ENCODE measurements at regions not wholly inside any gene's neighbourhood (a gene's known extent, or its start where the extent isn't known, plus 50 kb on each side); places are given as distances from the start of the nearest gene placed in this dataset.

GRCh38 chr11:41935241-41935640 lies 475.8 kb upstream of the LRRC4C start:
- no peaks in the 10 kb centered on the region for H3K27me3 ChIP-seq
- no peak overlapping the region for H3K27ac ChIP-seq
- intact Hi-C loops (cut with DNase I) = no loop called here
- no peak for ATAC-seq
- no peaks in the 10 kb centered on the region for H3K9me3 ChIP-seq
- no peak for DNase-seq
- no peak overlapping the region for H3K4me3 ChIP-seq
- H3K36me3 ChIP-seq = no peaks in the 10 kb centered on the region
- TF ChIP-seq, protein P1, sequence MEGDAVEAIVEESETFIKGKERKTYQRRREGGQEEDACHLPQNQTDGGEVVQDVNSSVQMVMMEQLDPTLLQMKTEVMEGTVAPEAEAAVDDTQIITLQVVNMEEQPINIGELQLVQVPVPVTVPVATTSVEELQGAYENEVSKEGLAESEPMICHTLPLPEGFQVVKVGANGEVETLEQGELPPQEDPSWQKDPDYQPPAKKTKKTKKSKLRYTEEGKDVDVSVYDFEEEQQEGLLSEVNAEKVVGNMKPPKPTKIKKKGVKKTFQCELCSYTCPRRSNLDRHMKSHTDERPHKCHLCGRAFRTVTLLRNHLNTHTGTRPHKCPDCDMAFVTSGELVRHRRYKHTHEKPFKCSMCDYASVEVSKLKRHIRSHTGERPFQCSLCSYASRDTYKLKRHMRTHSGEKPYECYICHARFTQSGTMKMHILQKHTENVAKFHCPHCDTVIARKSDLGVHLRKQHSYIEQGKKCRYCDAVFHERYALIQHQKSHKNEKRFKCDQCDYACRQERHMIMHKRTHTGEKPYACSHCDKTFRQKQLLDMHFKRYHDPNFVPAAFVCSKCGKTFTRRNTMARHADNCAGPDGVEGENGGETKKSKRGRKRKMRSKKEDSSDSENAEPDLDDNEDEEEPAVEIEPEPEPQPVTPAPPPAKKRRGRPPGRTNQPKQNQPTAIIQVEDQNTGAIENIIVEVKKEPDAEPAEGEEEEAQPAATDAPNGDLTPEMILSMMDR (IDR thresholded peaks at IDR 0.05) = no peak
- H3K4me1 ChIP-seq = no peaks in the 10 kb centered on the region

DNA sequence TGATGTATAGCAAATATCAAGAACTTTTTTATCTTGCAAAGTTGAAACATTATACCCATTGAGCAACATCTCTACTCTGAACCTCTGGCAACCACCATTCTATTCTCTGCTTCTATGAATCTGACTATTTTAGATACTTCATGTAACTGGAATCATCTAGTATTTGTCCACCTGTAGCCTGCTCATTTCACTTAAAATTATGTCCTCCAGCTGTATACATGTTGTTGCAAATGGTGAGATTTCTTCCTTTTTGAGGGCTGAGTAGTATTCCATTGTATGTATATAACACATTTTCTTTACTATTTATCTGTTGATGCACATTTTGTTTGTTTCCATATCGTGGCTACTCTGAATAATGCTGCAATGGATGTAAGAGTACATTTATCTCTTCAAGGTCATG lies 476.3 kb upstream of the LRRC4C start:
- no peak for ATAC-seq

DNA sequence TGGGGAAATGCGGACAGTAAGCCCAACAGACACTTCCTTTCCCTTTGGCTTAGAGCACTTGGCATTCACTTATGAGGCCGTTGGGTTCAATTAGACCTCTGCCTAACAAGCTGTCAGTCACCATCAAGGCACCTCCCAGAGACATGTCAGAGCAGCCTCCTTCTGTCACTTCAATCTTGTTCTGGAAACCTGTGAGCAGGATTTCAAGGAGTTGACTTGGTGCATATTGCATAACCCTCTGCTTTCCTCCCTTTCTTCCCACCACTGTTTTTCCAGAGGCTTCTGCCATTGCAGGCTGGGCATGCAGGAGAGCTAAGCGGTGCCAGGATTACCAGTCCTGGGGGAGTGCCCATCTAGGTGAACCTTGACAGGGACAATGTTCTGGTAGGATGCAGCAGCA lies 484.2 kb upstream of the LRRC4C start:
- TF ChIP-seq, protein P1 (IDR thresholded peaks at IDR 0.05) = no peak

More for the DNA sequence above, 476.3 kb upstream of the LRRC4C start:
- H3K27ac ChIP-seq = no peak overlapping the region
- H3K27me3 ChIP-seq = no peaks in the 10 kb centered on the region
- intact Hi-C loops (cut with DNase I) = no loop called here
- no peaks in the 10 kb centered on the region for H3K4me1 ChIP-seq
- no peak overlapping the region for H3K4me3 ChIP-seq
- TF ChIP-seq, protein P1 (IDR thresholded peaks at IDR 0.05) = no peak
- H3K36me3 ChIP-seq = no peaks in the 10 kb centered on the region
- no peaks in the 10 kb centered on the region for H3K9me3 ChIP-seq
- DNase-seq = no peak

GRCh38 chr11:41947392-41947791 lies 487.9 kb upstream of the LRRC4C start:
- no peaks in the 10 kb centered on the region for H3K9me3 ChIP-seq
- intact Hi-C loops (cut with DNase I) = no loop called here
- H3K4me1 ChIP-seq = no peaks in the 10 kb centered on the region
- no peak overlapping the region for H3K4me3 ChIP-seq
- TF ChIP-seq, protein P1 (IDR thresholded peaks at IDR 0.05) = no peak
- H3K27ac ChIP-seq = no peak overlapping the region
- H3K27me3 ChIP-seq = no peaks in the 10 kb centered on the region
- DNase-seq (no peak), ATAC-seq (no peak)
- no peaks in the 10 kb centered on the region for H3K36me3 ChIP-seq

More for the DNA sequence above, 484.2 kb upstream of the LRRC4C start:
- no peaks in the 10 kb centered on the region for H3K27me3 ChIP-seq
- no peak overlapping the region for H3K27ac ChIP-seq
- ATAC-seq (no peak), DNase-seq (no peak)
- H3K4me1 ChIP-seq = no peaks in the 10 kb centered on the region
- H3K9me3 ChIP-seq = no peaks in the 10 kb centered on the region
- intact Hi-C loops (cut with DNase I) = no loop called here
- no peak overlapping the region for H3K4me3 ChIP-seq
- no peaks in the 10 kb centered on the region for H3K36me3 ChIP-seq

DNA sequence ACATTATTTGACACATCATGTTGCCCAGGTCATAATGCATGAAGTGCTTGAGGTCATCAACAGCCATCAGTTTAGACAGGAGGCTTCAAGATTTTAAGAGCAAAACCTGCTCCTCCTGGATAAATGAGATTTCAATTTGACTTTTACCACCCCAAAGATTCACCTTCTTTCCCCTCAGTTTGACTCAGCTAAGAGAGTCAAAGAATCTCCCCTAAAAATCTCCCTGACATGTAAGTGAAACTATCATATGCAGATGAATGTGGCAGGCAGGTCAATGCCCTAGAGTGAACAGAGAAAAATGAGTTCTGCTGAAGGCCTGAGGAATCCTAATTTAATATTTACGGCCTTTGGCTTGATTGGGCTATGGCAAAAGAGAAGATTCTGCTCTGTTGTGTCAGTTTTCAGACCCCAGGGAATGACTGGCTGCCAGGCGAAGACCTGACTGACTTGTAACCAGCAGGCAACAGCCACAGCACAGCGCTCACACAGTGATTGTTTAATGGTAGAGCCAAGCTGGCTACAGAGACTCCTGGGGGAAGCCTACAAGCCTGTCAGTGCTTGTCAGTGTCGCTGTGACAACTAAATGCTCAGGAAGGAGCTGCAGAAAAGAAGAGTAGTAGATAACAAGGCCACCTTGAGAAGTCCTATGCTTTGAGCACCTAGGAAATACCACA lies 491.2 kb upstream of the LRRC4C start:
- no peaks in the 10 kb centered on the region for H3K9me3 ChIP-seq
- no peak for DNase-seq
- H3K27ac ChIP-seq = no peak overlapping the region
- ATAC-seq = no peak
- no peaks in the 10 kb centered on the region for H3K4me1 ChIP-seq
- TF ChIP-seq, protein P1 (IDR thresholded peaks at IDR 0.05) = no peak
- no peak overlapping the region for H3K4me3 ChIP-seq
- intact Hi-C loops (cut with DNase I) = no loop called here
- H3K27me3 ChIP-seq = no peaks in the 10 kb centered on the region
- H3K36me3 ChIP-seq = no peaks in the 10 kb centered on the region

DNA sequence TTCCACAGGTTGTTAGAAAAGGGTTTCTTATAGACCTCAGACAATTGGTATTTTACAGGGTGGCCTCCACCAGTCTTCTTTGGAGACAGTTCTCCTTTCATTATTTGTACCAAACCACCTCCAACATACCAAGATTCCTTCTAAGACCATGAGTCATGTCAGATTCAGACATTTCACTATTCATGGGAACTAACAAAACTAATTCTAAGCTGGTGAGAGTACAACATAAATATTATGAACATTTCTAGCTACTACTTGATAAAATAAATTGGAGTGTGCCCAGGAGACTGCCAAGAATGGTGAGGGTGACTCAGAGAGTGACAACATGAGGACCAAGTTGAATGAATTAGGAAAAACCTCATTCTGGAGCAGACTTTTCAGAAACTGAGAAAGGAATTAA lies 494.6 kb upstream of the LRRC4C start:
- DNase-seq (no peak), ATAC-seq (no peak)
- Histone ChIP-seq H3K4me1 (no peaks in the 10 kb centered on the region), H3K27me3 (no peaks in the 10 kb centered on the region), H3K36me3 (no peaks in the 10 kb centered on the region), H3K9me3 (no peaks in the 10 kb centered on the region), H3K4me3 (no peak overlapping the region), H3K27ac (no peak overlapping the region)
- intact Hi-C loops (cut with DNase I) = no loop called here
- TF ChIP-seq, protein P1 (IDR thresholded peaks at IDR 0.05) = no peak

Data from upper lobe of right lung (tissue), 1 donor.